ENCODE measurements at regions not wholly inside any gene's neighbourhood (a gene's known extent, or its start where the extent isn't known, plus 50 kb on each side); places are given as distances from the start of the nearest gene placed in this dataset.

GRCh38 chr3:107432013-107432515 lies 54.8 kb downstream of the CCDC54 start:
- Histone ChIP-seq H2BK5ac (ENCODE audit: low read depth, low read length) (peak overlapping the region; percentile 93), H2AFZ (ENCODE audit: low read length) (peak overlapping the region; percentile 99), H3K4me3 (ENCODE audit: extremely low read depth in 1 of 4, insufficient read depth in 2 of 4, low read depth in 3 of 4, low read length in 4 of 4) (peak overlapping the region; percentile 57 to 76 (median 71)), H3K56ac (replicated peaks; ENCODE audit: insufficient read length, low read depth, low read length) (peak overlapping the region; percentile 62), H2BK15ac (ENCODE audit: low read length) (peak overlapping the region; percentile 25; the same call in 1 of the 2 replicates), H3K36me3 (ENCODE audit: control insufficient read depth in 2 of 4, insufficient read depth in 4 of 4, low read length in 3 of 4) (no peaks in the 10 kb centered on the region), H3K4me1 (replicated peaks in 1 of 4; ENCODE audit: control insufficient read depth in 3 of 4, insufficient read depth in 4 of 4, low read length in 3 of 4) (peaks cover 0 to 7% (median 5%) of the 10 kb centered on the region in 4 experiments; a peak in 5 of 7 replicates), H3K23ac (ENCODE audit: insufficient read length) (no peak overlapping the region), H3K4me2 (ENCODE audit: insufficient read depth in 1 of 2, low read depth in 2 of 2, low read length in 2 of 2) (peak overlapping the region; percentile 91 to 98), H3K9me3 (ENCODE audit: insufficient read depth in 2 of 2, low read depth in 1 of 2, low read length in 1 of 2) (no peaks in the 10 kb centered on the region), H3K14ac (ENCODE audit: insufficient read length) (no peak overlapping the region), H2AK5ac (ENCODE audit: low read depth, low read length) (no peak overlapping the region), H2BK12ac (ENCODE audit: low read depth, low read length) (peak overlapping the region; percentile 95), H3K18ac (ENCODE audit: extremely low read depth, low read length) (peak overlapping the region; percentile 81; the same call in 1 of the 2 replicates), H3K79me1 (ENCODE audit: low read depth, low read length) (no peaks in the 10 kb centered on the region), H4K91ac (replicated peaks; ENCODE audit: insufficient read length, low read length) (peak overlapping the region; percentile 61), H4K20me1 (replicated peaks in 1 of 2; ENCODE audit: control insufficient read depth in 1 of 2, insufficient read depth in 2 of 2, low read length in 2 of 2) (no peaks in the 10 kb centered on the region), H3K9ac (replicated peaks in 1 of 4; ENCODE audit: extremely low read depth in 1 of 4, low read depth in 3 of 4, low read length in 3 of 4) (peak overlapping the region; percentile 81 to 98 (median 89)), H2BK20ac (ENCODE audit: low read length) (no peak overlapping the region), H2BK120ac (replicated peaks; ENCODE audit: low read depth, low read length) (peak overlapping the region; percentile 47), H3K23me2 (ENCODE audit: low read depth, low read length) (peaks cover 12% of the 10 kb centered on the region; the same call in 1 of the 2 replicates), H3K27me3 (replicated peaks in 1 of 4; ENCODE audit: control insufficient read depth in 3 of 4, extremely low read depth in 1 of 4, insufficient read depth in 3 of 4, low read length in 3 of 4) (peaks cover 0 to 17% (median 12%) of the 10 kb centered on the region in 4 experiments; a peak in 6 of 7 replicates), H3K79me2 (ENCODE audit: control insufficient read depth in 1 of 2, insufficient read depth in 2 of 2, low read length in 2 of 2) (no peaks in the 10 kb centered on the region), H4K8ac (ENCODE audit: extremely low read depth, insufficient read depth, low read length) (peak overlapping the region; percentile 98; the same call in 1 of the 2 replicates), H3K27ac (ENCODE audit: low read depth, low read length) (peak overlapping the region; percentile 66; the same call in 1 of the 2 replicates), H4K5ac (ENCODE audit: insufficient read length, low read depth, low read length) (peak overlapping the region; percentile 69), H3K4ac (replicated peaks; ENCODE audit: insufficient read length, low read depth, low read length) (peak overlapping the region; percentile 57)
- TF ChIP-seq HDAC2 (IDR thresholded peaks at IDR 0.05; ENCODE audit: borderline replicate concordance in 1 of 2, low read depth in 2 of 2, low read length in 2 of 2) (no peak), ASH2L (IDR thresholded peaks at IDR 0.05; ENCODE audit: low read length) (peak; percentile 70), NANOG (IDR thresholded peaks at IDR 0.05; ENCODE audit: insufficient read depth, low read depth, low read length, poor library complexity, severe bottlenecking) (no peak), TAF1 (IDR thresholded peaks at IDR 0.05; ENCODE audit: low read depth, low read length) (no peak; the same call in 1 of the 2 replicates), POLR2AphosphoS5 (IDR thresholded peaks at IDR 0.05; ENCODE audit: low read depth, low read length) (0 out of 2 replicates have a peak, but pooled peaks have one; percentile 0), POU5F1 (IDR thresholded peaks at IDR 0.05; ENCODE audit: low read depth, low read length) (no peak), POLR2A (IDR thresholded peaks at IDR 0.05; ENCODE audit: control extremely low read depth in 1 of 2, low read depth in 2 of 2, low read length in 2 of 2) (no peak), EP300 (IDR thresholded peaks at IDR 0.05; ENCODE audit: borderline replicate concordance in 1 of 2, low read depth in 2 of 2, low read length in 2 of 2) (no peak), MAFK (IDR thresholded peaks at IDR 0.05; ENCODE audit: low read depth, low read length) (no peak), BACH1 (IDR thresholded peaks at IDR 0.05; ENCODE audit: low read length) (no peak), BRCA1 (IDR thresholded peaks at IDR 0.05; ENCODE audit: low read depth, low read length) (no peak), SP4 (IDR thresholded peaks at IDR 0.05; ENCODE audit: low read length) (0 out of 2 replicates have a peak, but pooled peaks have one; percentile 42), FOSL1 (IDR thresholded peaks at IDR 0.05; ENCODE audit: insufficient read depth, low read depth, low read length) (no peak)
- CTCF ChIA-PET (ENCODE audit: partially characterized antibody): interaction anchor here (0.9 to 6.0 kb wide), 7 partner anchors 9 to 196 kb away, joined by 3 to 51 read pairs (median 6); no protein-coding TSS in a partner anchor
- POLR2A ChIA-PET (ENCODE audit: partially characterized antibody): interaction anchor here (0.8 to 1.5 kb wide), 7 partner anchors 8 to 196 kb away, joined by 3 to 4 read pairs (median 3); no protein-coding TSS in a partner anchor
- FAIRE-seq: peak; percentile 75
- WGBS, 2 experiments (ENCODE audit: extremely low coverage in 1 of 2, insufficient coverage in 1 of 2, insufficient read length in 1 of 2, insufficient replicate concordance in 2 of 2, low coverage in 1 of 2, low lambda C conversion rate in 2 of 2, missing lambda C conversion rate in 1 of 2): 6% methylated on average over 20 of the region's 20 CpGs; no CpG with 5 or more reads in 1 of the 2 experiments
- no peak for DNase-seq (ENCODE audit: low read depth in 1 of 2, low spot score in 2 of 2)

All from H1 (cell line).